Activated CD8-positive, alpha-beta memory T cell treated with anti-CD3 and anti-CD28 coated beads for 4 hours (primary cell): ENCODE measurements at regions not wholly inside any gene's neighbourhood (a gene's known extent, or its start where the extent isn't known, plus 50 kb on each side); places are given as distances from the start of the nearest gene placed in this dataset.

Experiments
- DNase-seq, 2 donors: peaks; one replicate each; pipeline ENCODE4 v3.0.0-alpha.2; 2020; ENCODE audit warnings: low read depth in 2 of 2

DNA sequence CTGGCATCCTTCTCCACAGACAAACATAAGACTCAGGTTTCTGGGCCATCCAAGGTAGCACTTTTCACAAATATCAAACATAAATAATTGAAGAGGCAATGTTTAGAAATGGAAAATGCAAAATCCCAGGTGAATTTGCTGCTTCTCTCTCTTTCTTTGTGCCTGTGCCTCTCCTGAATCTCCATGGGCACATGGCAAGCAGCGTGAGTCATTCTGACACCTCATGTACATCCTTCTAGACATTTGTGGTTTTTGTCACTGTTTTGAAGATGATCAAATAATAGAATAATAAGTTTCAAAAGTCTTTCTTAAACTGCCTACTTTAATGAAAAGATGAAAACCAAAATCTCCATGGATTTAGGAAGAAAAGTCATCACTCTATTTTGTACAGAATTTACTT lies 60.3 kb upstream of the RAB11FIP2 start:
- DNase-seq, result no peak

DNA sequence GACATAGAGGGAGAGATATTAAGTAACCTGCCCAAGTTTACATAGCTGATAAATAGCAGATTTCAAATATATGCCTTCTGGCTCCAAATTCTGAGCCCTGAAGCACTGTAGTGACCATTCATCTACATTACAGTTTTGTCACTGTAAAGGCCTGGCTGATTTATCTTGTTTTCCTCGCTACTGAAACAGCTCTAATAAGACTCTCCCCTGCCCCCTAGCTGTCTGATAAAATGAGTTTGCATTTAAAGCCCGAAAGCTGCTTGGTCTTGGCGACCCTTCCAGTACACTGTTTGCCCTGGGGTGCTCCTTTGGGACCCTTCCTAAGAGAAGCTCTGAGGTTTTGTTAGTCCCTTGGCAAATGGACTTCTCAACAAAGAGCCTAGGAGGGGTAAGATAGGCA lies 59.7 kb upstream of the RAB11FIP2 start:
- DNase-seq, result no peak

DNA sequence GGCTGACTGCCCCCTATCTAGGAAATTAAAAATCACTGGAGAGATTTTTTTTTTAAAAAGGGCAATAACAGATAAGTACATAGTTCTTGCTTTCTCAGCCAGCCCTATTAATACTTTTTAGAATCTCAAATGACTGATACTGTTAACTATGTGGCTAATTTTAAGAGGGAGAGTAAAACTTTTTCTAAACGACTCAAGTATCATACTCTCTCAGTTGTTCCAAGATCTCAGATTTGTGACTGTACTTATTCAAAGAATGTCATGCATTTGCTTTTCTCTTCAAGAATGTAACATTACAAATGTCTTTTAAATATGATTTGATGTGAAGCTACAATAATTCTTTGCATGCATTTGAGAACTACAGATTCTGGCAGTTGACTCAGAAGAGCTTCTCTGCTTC lies 55.4 kb upstream of the RAB11FIP2 start:
- DNase-seq, result no peak

GRCh38 chr10:118101501-118101900 lies 54.8 kb upstream of the RAB11FIP2 start:
- DNase-seq, result no peak
